ENCODE measurements at regions not wholly inside any gene's neighbourhood (a gene's known extent, or its start where the extent isn't known, plus 50 kb on each side); places are given as distances from the start of the nearest gene placed in this dataset.

DNA sequence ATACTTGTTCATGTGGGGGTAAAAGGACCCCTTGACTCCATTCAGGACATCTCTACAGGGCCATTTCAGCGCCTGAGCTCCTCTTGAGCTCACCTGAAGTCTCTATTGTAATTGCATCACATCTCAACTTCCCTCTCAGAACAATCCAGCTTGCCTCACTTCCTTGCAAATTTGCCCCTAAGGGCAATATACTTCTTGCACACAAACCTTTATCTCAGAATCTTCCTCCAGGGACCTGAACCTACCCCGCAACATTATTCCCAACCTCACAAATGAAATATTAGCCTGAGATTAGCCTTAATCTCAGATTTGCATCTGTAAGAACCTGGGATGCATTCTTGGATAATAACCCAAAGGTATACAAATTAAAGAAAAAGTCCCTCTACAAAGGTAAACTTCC lies 159.2 kb downstream of the DRD1 start:
- no peaks in the 10 kb centered on the region for H3K9me3 ChIP-seq (ENCODE audit: low read depth, low read length, poor library complexity, severe bottlenecking)
- H3K4me3 ChIP-seq (ENCODE audit: low read depth, low read length, poor library complexity, severe bottlenecking) = no peak overlapping the region
- no TSS peak for BruUV-seq (replicated peaks)
- peaks cover 10% of the 10 kb centered on the region for H3K27me3 ChIP-seq (replicated peaks; ENCODE audit: insufficient read depth, low read depth, low read length, poor library complexity)
- no peak for TF ChIP-seq EZH2 (IDR thresholded peaks at IDR 0.05; ENCODE audit: borderline replicate concordance, low read depth, low read length, poor library complexity, severe bottlenecking)
- TF ChIP-seq, protein P1, sequence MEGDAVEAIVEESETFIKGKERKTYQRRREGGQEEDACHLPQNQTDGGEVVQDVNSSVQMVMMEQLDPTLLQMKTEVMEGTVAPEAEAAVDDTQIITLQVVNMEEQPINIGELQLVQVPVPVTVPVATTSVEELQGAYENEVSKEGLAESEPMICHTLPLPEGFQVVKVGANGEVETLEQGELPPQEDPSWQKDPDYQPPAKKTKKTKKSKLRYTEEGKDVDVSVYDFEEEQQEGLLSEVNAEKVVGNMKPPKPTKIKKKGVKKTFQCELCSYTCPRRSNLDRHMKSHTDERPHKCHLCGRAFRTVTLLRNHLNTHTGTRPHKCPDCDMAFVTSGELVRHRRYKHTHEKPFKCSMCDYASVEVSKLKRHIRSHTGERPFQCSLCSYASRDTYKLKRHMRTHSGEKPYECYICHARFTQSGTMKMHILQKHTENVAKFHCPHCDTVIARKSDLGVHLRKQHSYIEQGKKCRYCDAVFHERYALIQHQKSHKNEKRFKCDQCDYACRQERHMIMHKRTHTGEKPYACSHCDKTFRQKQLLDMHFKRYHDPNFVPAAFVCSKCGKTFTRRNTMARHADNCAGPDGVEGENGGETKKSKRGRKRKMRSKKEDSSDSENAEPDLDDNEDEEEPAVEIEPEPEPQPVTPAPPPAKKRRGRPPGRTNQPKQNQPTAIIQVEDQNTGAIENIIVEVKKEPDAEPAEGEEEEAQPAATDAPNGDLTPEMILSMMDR (conservative IDR thresholded peaks at IDR 0.05; ENCODE audit: low read depth, low read length) = no peak
- intact Hi-C loops (cut with micrococcal nuclease; ENCODE audit: unreplicated experiment) = no loop called here
- H3K4me1 ChIP-seq (ENCODE audit: insufficient read depth, low read length, poor library complexity, severe bottlenecking) = no peaks in the 10 kb centered on the region
- ChIA-PET CTCF (no interaction called here), POLR2A (ENCODE audit: low non-redundant PET) (no interaction called here)
- no peaks in the 10 kb centered on the region for H3K36me3 ChIP-seq (ENCODE audit: insufficient read depth, low read length, poor library complexity, severe bottlenecking)
- no peak for DNase-seq (ENCODE audit: low spot score)
- H3K27ac ChIP-seq (ENCODE audit: low read depth, low read length, poor library complexity, severe bottlenecking) = no peak overlapping the region

DNA sequence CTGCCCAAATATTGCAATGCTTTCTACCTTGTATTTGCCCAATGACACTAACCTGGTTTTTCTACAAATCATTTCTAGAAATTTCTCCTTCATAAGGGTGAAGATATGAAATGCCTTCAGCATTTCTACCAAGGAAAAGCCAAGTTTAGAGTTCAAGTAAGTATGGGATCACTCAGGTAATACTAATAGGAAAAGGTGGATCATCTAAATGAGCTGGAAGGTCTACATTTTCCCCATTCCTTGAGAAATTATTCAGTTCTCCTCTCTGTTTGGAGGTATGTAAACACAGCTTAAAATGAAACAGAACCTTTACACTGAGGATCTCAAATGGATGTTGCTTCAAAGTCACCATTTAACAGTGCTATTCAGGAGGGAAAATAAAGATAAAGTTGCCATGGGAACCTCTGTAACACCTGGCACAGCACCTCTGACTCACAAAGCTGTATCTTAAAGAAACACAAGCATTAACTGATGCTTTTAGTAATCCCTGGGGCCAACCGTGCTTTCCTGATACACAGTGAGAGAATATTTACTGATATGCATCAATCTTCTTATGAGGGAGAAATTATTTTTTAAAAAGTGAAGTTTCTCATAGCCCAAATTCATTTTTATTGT lies 161.3 kb downstream of the DRD1 start:
- Histone ChIP-seq H3K36me3 (ENCODE audit: insufficient read depth, low read length, poor library complexity, severe bottlenecking) (no peaks in the 10 kb centered on the region), H3K27me3 (replicated peaks; ENCODE audit: insufficient read depth, low read depth, low read length, poor library complexity) (peaks cover 10% of the 10 kb centered on the region), H3K27ac (ENCODE audit: low read depth, low read length, poor library complexity, severe bottlenecking) (no peak overlapping the region), H3K4me3 (ENCODE audit: low read depth, low read length, poor library complexity, severe bottlenecking) (no peak overlapping the region), H3K9me3 (ENCODE audit: low read depth, low read length, poor library complexity, severe bottlenecking) (no peaks in the 10 kb centered on the region), H3K4me1 (ENCODE audit: insufficient read depth, low read length, poor library complexity, severe bottlenecking) (no peaks in the 10 kb centered on the region)
- BruUV-seq (replicated peaks) = no TSS peak
- DNase-seq (ENCODE audit: low spot score) = no peak
- intact Hi-C loops (cut with micrococcal nuclease; ENCODE audit: unreplicated experiment) = no loop called here
- TF ChIP-seq, protein P1 (conservative IDR thresholded peaks at IDR 0.05; ENCODE audit: low read depth, low read length) = no peak
- no peak for TF ChIP-seq EZH2 (IDR thresholded peaks at IDR 0.05; ENCODE audit: borderline replicate concordance, low read depth, low read length, poor library complexity, severe bottlenecking)
- POLR2A ChIA-PET (ENCODE audit: low non-redundant PET) = no interaction called here
- CTCF ChIA-PET = no interaction called here

DNA sequence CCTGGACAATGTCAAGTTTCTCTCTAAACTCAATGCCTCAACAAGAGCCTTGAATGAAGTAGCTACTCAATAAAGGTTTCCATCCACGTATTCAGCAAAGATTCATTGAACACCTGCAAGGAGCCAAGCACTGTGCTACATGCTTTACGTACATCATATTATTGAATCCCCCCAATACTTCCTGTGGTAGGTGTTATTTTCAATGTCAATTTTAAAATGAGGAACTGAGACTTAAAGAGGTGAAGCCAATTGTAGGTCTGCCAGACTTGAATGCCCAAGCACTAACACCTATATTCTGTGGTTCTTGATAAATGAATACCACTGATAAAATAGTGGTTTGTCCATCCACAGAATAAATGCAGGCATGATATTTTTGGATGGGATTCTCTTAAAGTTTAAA lies 162.3 kb downstream of the DRD1 start:
- ChIA-PET CTCF (no interaction called here), POLR2A (ENCODE audit: low non-redundant PET) (no interaction called here)
- Histone ChIP-seq H3K4me1 (ENCODE audit: insufficient read depth, low read length, poor library complexity, severe bottlenecking) (no peaks in the 10 kb centered on the region), H3K36me3 (ENCODE audit: insufficient read depth, low read length, poor library complexity, severe bottlenecking) (no peaks in the 10 kb centered on the region), H3K4me3 (ENCODE audit: low read depth, low read length, poor library complexity, severe bottlenecking) (no peak overlapping the region), H3K27me3 (replicated peaks; ENCODE audit: insufficient read depth, low read depth, low read length, poor library complexity) (peaks cover 14% of the 10 kb centered on the region), H3K9me3 (ENCODE audit: low read depth, low read length, poor library complexity, severe bottlenecking) (no peaks in the 10 kb centered on the region), H3K27ac (ENCODE audit: low read depth, low read length, poor library complexity, severe bottlenecking) (no peak overlapping the region)
- BruUV-seq (replicated peaks) = no TSS peak
- TF ChIP-seq EZH2 (IDR thresholded peaks at IDR 0.05; ENCODE audit: borderline replicate concordance, low read depth, low read length, poor library complexity, severe bottlenecking) = no peak
- TF ChIP-seq, protein P1 (conservative IDR thresholded peaks at IDR 0.05; ENCODE audit: low read depth, low read length) = no peak
- intact Hi-C loops (cut with micrococcal nuclease; ENCODE audit: unreplicated experiment) = no loop called here
- DNase-seq (ENCODE audit: low spot score) = no peak

Measured in A673 (cell line).